ENCODE measurements at regions not wholly inside any gene's neighbourhood (a gene's known extent, or its start where the extent isn't known, plus 50 kb on each side); places are given as distances from the start of the nearest gene placed in this dataset.

- Mint-ChIP-seq H3K9me3 (ENCODE audit: low read depth, unreplicated experiment) (no peaks in the 10 kb centered on the region), H3K36me3 (ENCODE audit: insufficient read depth, unreplicated experiment) (no peaks in the 10 kb centered on the region), H3K27ac (ENCODE audit: unreplicated experiment) (no peak overlapping the region), H3K4me3 (ENCODE audit: low read depth, unreplicated experiment) (no peak overlapping the region), H3K4me1 (ENCODE audit: low read depth, unreplicated experiment) (no peaks in the 10 kb centered on the region), H3K27me3 (ENCODE audit: unreplicated experiment) (no peaks in the 10 kb centered on the region)
- peak; percentile 39 for DNase-seq
- BruUV-seq (replicated peaks), result no TSS peak
- intact Hi-C loops (cut with micrococcal nuclease; ENCODE audit: unreplicated experiment), result loop anchor here (2.0 to 10.0 kb wide), 3 partner anchors 287 to 943 kb away; no protein-coding TSS in a partner anchor
- TF ChIP-seq CTCF (IDR thresholded peaks at IDR 0.05; ENCODE audit: unreplicated experiment), result no peak
- CTCF ChIA-PET, result interaction anchor here (0.6 kb wide), 1 partner anchor 288 kb away, joined by 3 read pairs; no protein-coding TSS in a partner anchor
These were observed 772.0 kb downstream of the DIAPH3 start for GRCh38 chr13:59391696-59392095.

- H3K4me1 Mint-ChIP-seq (ENCODE audit: low read depth, unreplicated experiment), result no peaks in the 10 kb centered on the region
- no peaks in the 10 kb centered on the region for H3K36me3 Mint-ChIP-seq (ENCODE audit: insufficient read depth, unreplicated experiment)
- intact Hi-C loops (cut with micrococcal nuclease; ENCODE audit: unreplicated experiment), result loop anchor here (10.0 kb wide), 1 partner anchor 942 kb away; no protein-coding TSS in a partner anchor
- no TSS peak for BruUV-seq (replicated peaks)
- DNase-seq, result no peak
- H3K4me3 Mint-ChIP-seq (ENCODE audit: low read depth, unreplicated experiment), result no peak overlapping the region
- no peak for TF ChIP-seq CTCF (IDR thresholded peaks at IDR 0.05; ENCODE audit: unreplicated experiment)
- no peaks in the 10 kb centered on the region for H3K9me3 Mint-ChIP-seq (ENCODE audit: low read depth, unreplicated experiment)
- no peaks in the 10 kb centered on the region for H3K27me3 Mint-ChIP-seq (ENCODE audit: unreplicated experiment)
- CTCF ChIA-PET, result no interaction called here
- H3K27ac Mint-ChIP-seq (ENCODE audit: unreplicated experiment), result no peak overlapping the region
These were observed 771.4 kb downstream of the DIAPH3 start for GRCh38 chr13:59392328-59392727.

GRCh38 chr13:59394496-59394895, 769.2 kb downstream of the DIAPH3 start:
- H3K27ac Mint-ChIP-seq (ENCODE audit: unreplicated experiment), result no peak overlapping the region
- no peaks in the 10 kb centered on the region for H3K27me3 Mint-ChIP-seq (ENCODE audit: unreplicated experiment)
- H3K36me3 Mint-ChIP-seq (ENCODE audit: insufficient read depth, unreplicated experiment), result no peaks in the 10 kb centered on the region
- BruUV-seq (replicated peaks), result no TSS peak
- CTCF ChIA-PET, result no interaction called here
- no peaks in the 10 kb centered on the region for H3K9me3 Mint-ChIP-seq (ENCODE audit: low read depth, unreplicated experiment)
- TF ChIP-seq CTCF (IDR thresholded peaks at IDR 0.05; ENCODE audit: unreplicated experiment), result no peak
- H3K4me1 Mint-ChIP-seq (ENCODE audit: low read depth, unreplicated experiment), result no peaks in the 10 kb centered on the region
- no peak for DNase-seq
- intact Hi-C loops (cut with micrococcal nuclease; ENCODE audit: unreplicated experiment), result loop anchor here (10.0 kb wide), 1 partner anchor 940 kb away; no protein-coding TSS in a partner anchor
- H3K4me3 Mint-ChIP-seq (ENCODE audit: low read depth, unreplicated experiment), result no peak overlapping the region

GRCh38 chr13:59398127-59398526, 765.6 kb downstream of the DIAPH3 start:
- no TSS peak for BruUV-seq (replicated peaks)
- no peaks in the 10 kb centered on the region for H3K9me3 Mint-ChIP-seq (ENCODE audit: low read depth, unreplicated experiment)
- no peaks in the 10 kb centered on the region for H3K36me3 Mint-ChIP-seq (ENCODE audit: insufficient read depth, unreplicated experiment)
- no peak overlapping the region for H3K4me3 Mint-ChIP-seq (ENCODE audit: low read depth, unreplicated experiment)
- H3K27ac Mint-ChIP-seq (ENCODE audit: unreplicated experiment), result no peak overlapping the region
- TF ChIP-seq CTCF (IDR thresholded peaks at IDR 0.05; ENCODE audit: unreplicated experiment), result no peak
- intact Hi-C loops (cut with micrococcal nuclease; ENCODE audit: unreplicated experiment), result loop anchor here (10.0 kb wide), 1 partner anchor 937 kb away; no protein-coding TSS in a partner anchor
- H3K4me1 Mint-ChIP-seq (ENCODE audit: low read depth, unreplicated experiment), result no peaks in the 10 kb centered on the region
- no peaks in the 10 kb centered on the region for H3K27me3 Mint-ChIP-seq (ENCODE audit: unreplicated experiment)
- CTCF ChIA-PET, result no interaction called here
- DNase-seq, result no peak
